IPS-20b (cell line): ENCODE measurements at regions not wholly inside any gene's neighbourhood (a gene's known extent, or its start where the extent isn't known, plus 50 kb on each side); places are given as distances from the start of the nearest gene placed in this dataset.

Experiments used
- H3K27ac ChIP-seq: one replicate; pipeline ENCODE4 v1.5.1; 2013; ENCODE audit warnings: low read length
- H3K27me3 ChIP-seq: 2 replicates; pipeline ENCODE4 v1.6.1; 2013; ENCODE audit warnings: mild to moderate bottlenecking, low read length, inconsistent platforms; ENCODE audit not compliant: insufficient read depth
- H3K36me3 ChIP-seq: 2 replicates; pipeline ENCODE4 v1.6.1; 2013; ENCODE audit warnings: low read depth, mild to moderate bottlenecking, inconsistent platforms, low read length, moderate library complexity; ENCODE audit not compliant: insufficient read depth
- H3K4me1 ChIP-seq: 2 replicates; pipeline ENCODE4 v1.6.1; 2013; ENCODE audit warnings: mild to moderate bottlenecking, control low read depth, inconsistent platforms, low read length, moderate library complexity; ENCODE audit not compliant: insufficient read depth
- H3K4me3 ChIP-seq: 2 replicates; pipeline ENCODE4 v1.5.1; 2013; ENCODE audit warnings: mild to moderate bottlenecking, low read length, inconsistent platforms
- H3K9ac ChIP-seq: 2 replicates; pipeline ENCODE4 v1.6.1; 2013; ENCODE audit warnings: low read depth, mild to moderate bottlenecking, inconsistent platforms, low read length, moderate library complexity
- H3K9me3 ChIP-seq: 2 replicates; pipeline ENCODE4 v1.6.1; 2013; ENCODE audit warnings: mild to moderate bottlenecking, low read depth, low read length, inconsistent platforms; ENCODE audit not compliant: insufficient read depth

DNA sequence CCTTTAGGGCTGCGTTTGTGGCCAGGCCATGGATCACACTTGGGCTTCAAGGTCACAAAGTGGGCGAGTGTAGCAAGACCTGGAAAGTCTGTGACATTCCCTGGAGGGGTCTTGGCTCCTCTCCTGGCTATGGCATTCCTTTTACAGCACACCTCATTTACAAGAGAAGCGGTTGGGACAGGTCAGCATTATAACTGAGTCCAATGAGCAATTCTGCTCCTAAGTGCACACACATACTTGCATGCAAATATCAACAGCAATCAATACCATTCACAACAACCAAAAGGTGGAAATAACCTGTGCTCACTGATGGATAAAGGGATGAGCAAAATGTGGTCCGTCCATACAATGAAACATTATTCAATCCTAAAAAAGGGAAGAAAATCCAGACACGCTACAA lies 298.2 kb downstream of the CTTN start:
- Histone ChIP-seq H3K9me3 (no peaks in the 10 kb centered on the region), H3K27ac (no peak overlapping the region), H3K4me1 (no peaks in the 10 kb centered on the region; the same call in 1 of the 2 replicates), H3K4me3 (no peak overlapping the region), H3K36me3 (no peaks in the 10 kb centered on the region), H3K9ac (no peak overlapping the region), H3K27me3 (no peaks in the 10 kb centered on the region)

DNA sequence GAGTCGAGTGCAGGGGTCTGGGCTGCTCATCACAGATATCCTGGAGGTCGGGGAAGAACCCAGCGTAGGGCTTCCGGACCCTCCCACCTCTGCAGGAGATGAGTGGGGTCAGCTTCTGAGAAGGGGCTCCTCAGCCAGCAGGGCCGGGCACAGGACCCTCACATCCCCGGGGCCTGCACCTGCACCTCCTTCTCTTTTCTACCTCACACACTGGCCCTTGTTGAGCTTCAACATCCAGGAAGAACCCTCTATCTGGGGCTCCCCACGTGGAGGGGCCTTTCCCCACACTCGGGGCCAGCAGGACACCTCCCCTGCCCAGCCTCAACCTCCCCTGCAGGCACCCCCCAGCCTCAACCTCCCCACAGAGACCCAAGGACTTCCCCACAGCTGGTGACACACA lies 299.4 kb downstream of the CTTN start:
- Histone ChIP-seq H3K9me3 (no peaks in the 10 kb centered on the region), H3K4me1 (no peaks in the 10 kb centered on the region; the same call in 1 of the 2 replicates), H3K36me3 (no peaks in the 10 kb centered on the region), H3K27ac (no peak overlapping the region), H3K27me3 (no peaks in the 10 kb centered on the region), H3K9ac (no peak overlapping the region), H3K4me3 (no peak overlapping the region)

DNA sequence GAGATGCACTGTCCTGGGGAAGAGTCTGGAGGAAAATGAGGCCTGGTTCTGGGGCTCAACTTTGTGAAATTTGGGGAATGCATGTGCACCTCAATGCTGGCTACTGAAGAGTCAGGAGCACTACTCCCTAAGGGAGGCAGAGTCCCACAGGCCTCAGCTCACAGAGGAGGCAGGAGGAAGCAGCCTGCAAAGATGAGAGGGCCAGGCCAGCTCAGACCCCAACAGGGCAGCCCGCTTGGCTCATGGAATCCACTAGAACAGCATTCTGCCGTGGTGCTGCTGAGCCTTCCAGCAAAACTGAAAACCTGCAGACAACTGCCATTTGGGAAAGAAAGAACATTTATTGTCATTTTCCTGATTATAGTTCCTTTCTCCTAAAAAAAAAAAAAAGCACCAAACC lies 300.5 kb downstream of the CTTN start:
- Histone ChIP-seq H3K27me3 (no peaks in the 10 kb centered on the region), H3K4me3 (no peak overlapping the region), H3K36me3 (no peaks in the 10 kb centered on the region), H3K9ac (no peak overlapping the region), H3K27ac (no peak overlapping the region), H3K9me3 (no peaks in the 10 kb centered on the region), H3K4me1 (no peaks in the 10 kb centered on the region; the same call in 1 of the 2 replicates)

DNA sequence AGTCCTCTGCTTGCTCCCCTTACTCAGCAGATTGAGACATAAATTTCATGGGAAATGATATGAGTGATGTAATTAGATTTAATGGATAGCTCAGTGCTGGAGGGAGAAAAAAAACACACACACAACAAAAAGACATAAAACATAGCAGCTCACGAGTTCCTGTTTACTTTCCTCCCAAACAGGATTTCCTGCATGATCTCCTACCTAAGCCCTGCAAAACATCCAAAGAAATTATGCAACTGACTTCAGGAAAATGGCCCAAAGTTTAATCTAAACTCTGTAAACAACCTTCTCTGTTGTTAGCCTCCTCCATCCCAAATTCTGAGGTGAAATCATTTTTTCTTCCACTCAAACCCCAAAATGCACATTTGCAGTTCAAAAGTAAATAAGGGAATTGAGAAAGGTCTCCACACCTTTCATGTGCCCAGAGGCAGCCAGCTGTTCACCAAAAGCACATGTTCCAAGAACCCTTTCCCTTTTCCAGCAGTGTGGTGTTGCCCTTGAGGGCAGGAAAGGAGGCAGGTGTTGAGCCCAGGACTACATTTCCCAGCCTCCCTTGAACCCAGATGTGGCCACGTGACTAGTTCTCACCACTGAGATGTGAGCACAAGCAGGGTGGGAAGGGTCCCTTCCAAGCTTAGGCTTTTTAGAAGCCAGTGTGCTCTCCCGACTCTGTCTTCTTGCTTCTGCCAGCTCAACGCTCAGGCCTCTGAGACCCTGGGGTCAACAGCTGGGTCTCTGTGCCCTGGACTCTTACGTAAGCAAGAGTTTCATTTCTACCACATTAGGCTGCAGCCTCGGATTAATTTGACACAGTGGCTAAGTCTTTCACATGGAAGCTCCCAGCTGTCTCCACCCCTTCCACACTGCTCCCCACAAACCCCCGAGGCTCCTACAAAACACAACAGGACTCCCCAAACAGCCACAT lies 301.2 kb downstream of the CTTN start:
- H3K36me3 ChIP-seq = no peaks in the 10 kb centered on the region
- no peaks in the 10 kb centered on the region; the same call in 1 of the 2 replicates for H3K4me1 ChIP-seq
- H3K27ac ChIP-seq = no peak overlapping the region
- no peaks in the 10 kb centered on the region for H3K9me3 ChIP-seq
- H3K27me3 ChIP-seq = no peaks in the 10 kb centered on the region
- no peak overlapping the region for H3K4me3 ChIP-seq
- H3K9ac ChIP-seq = no peak overlapping the region

DNA sequence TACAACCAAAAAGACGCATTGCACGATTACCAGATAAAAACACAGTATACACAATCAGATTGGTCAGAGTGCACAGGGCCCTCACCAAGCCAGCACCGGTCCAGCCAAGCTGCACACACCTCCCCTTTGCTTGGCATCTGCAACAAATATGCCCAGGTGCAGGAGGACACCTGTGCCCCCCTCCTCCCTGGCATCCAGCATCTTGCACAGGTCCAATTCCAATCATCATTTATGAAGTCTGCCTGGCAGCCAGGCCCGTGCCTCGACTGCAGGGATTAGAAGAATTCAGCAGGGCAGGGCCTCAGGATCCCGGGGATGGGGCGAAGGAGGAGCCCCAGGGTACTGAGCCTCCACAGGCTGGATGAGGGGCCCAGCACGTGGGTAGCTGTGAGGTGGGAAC lies 302.1 kb downstream of the CTTN start:
- Histone ChIP-seq H3K36me3 (no peaks in the 10 kb centered on the region), H3K27ac (no peak overlapping the region), H3K9ac (no peak overlapping the region), H3K4me3 (no peak overlapping the region), H3K27me3 (no peaks in the 10 kb centered on the region), H3K4me1 (no peaks in the 10 kb centered on the region; the same call in 1 of the 2 replicates), H3K9me3 (no peaks in the 10 kb centered on the region)

DNA sequence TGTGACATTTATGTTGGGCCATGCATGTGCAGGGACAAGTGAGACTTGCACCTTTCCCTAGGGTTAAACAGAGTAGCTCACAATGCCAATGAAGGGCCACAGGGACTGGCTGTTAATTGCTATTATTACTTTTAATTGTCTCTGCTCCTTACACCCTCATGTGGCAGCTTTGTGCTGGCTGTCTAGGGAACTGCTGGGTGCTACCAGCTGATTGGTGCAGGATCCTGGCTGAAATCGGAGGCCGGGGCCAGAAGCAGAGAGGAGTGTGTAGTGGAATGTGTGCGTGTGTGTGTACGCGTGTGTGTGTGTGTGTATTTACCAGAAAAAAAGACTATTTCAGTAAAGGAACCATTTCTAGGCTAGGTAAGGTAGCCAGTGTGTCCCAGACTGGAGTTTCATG lies 302.5 kb downstream of the CTTN start:
- Histone ChIP-seq H3K27me3 (no peaks in the 10 kb centered on the region), H3K4me3 (no peak overlapping the region), H3K36me3 (no peaks in the 10 kb centered on the region), H3K27ac (no peak overlapping the region), H3K9ac (no peak overlapping the region), H3K4me1 (no peaks in the 10 kb centered on the region; the same call in 1 of the 2 replicates), H3K9me3 (no peaks in the 10 kb centered on the region)

DNA sequence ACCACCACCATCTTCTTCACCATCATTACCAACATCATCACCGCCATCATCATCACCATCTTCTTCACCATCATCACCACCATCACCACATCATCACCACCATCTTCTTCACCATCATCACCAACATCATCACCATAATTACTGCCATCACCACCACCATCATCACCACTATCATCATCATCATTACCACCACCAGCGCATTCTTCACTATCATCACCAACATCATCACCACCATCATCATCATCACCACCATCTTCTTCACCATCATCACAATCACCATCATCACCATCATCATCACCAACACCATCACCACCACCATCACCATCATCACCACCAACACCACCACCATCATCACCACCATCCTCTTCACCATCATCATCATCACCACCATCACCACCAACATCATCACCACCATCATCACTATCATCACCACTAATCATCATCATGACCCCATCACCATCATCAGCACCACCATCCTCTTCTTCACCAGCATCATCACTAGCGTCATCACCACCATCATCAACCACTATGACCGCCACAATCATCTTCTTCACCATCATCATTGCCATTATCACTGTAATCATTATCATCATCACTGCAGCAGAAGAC lies 303.8 kb downstream of the CTTN start:
- H3K27ac ChIP-seq = no peak overlapping the region
- no peaks in the 10 kb centered on the region for H3K36me3 ChIP-seq
- no peaks in the 10 kb centered on the region for H3K27me3 ChIP-seq

DNA sequence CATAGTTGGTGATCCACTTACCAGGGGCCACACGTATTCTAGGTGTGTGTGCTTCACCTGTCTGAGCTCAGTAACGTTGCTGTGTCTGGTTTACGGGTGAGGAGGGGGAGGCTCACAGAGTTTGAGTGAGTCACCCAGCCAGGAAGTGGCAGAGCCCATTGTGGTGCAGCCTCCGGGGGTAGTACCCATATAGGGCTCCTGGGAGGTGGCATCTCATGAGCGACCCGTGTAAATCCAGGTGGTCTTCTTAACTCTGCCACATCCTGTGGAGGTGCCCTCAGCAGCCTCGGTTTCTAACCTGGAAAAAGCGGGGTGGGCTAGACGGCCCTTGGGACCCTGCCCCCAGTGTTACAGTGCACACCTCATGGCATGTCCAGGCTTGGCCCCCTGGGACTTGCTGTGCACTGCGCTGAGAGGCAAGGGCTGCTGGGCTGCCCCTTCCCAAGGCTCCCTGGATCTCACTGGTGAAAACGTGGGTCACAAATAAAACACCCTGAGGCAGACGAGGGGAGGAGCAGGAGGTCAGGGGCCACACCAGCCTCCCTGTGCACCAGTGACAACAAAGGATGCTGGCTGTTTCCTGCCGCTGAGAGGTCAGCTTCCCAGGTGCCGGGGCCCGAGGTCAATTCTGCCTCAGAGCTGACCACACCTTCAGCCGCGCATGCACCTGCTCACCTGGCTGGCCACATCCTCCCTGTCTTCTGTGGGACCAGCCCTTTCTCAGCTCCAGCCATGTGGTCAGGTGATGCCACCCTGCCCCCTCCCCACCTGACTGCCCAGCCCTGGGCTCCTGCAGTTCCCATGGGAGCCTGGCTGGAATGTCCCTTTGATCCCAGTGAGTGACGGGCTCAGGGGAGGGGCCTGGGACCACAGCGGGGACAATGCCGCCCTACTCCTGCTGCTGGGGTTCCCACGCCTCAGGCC lies 305.1 kb downstream of the CTTN start:
- H3K27ac ChIP-seq = no peak overlapping the region
- no peaks in the 10 kb centered on the region for H3K9me3 ChIP-seq
- no peaks in the 10 kb centered on the region for H3K4me1 ChIP-seq

More for the DNA sequence above, 303.8 kb downstream of the CTTN start:
- no peaks in the 10 kb centered on the region for H3K9me3 ChIP-seq
- no peak overlapping the region for H3K4me3 ChIP-seq
- H3K4me1 ChIP-seq = no peaks in the 10 kb centered on the region
- no peak overlapping the region for H3K9ac ChIP-seq

DNA sequence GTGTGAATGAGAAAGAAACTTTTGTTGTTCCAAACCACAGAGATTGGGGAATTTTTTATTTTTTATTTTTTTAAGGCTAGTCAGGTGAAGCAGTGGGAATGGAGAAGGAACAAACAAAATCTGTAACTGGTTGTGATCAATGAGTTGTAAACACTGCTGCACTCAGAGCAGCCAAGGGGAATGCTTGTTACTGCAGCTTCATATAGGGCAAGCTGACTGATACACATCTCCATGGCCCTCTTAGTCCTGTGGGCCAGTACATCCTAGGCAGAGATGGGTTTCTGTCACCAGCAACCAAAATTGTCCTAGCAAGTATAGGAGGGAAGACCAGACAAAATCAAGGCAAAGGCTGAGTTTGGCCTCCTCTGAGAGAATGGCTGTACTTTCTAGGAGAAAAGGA lies 306.8 kb downstream of the CTTN start:
- H3K36me3 ChIP-seq = no peaks in the 10 kb centered on the region
- H3K27me3 ChIP-seq = no peaks in the 10 kb centered on the region
- H3K4me3 ChIP-seq = no peak overlapping the region
- H3K4me1 ChIP-seq = no peaks in the 10 kb centered on the region
- no peaks in the 10 kb centered on the region for H3K9me3 ChIP-seq
- no peak overlapping the region for H3K9ac ChIP-seq
- H3K27ac ChIP-seq = no peak overlapping the region

More for the DNA sequence above, 305.1 kb downstream of the CTTN start:
- no peak overlapping the region for H3K9ac ChIP-seq
- H3K27me3 ChIP-seq = no peaks in the 10 kb centered on the region
- no peak overlapping the region for H3K4me3 ChIP-seq
- H3K36me3 ChIP-seq = no peaks in the 10 kb centered on the region

DNA sequence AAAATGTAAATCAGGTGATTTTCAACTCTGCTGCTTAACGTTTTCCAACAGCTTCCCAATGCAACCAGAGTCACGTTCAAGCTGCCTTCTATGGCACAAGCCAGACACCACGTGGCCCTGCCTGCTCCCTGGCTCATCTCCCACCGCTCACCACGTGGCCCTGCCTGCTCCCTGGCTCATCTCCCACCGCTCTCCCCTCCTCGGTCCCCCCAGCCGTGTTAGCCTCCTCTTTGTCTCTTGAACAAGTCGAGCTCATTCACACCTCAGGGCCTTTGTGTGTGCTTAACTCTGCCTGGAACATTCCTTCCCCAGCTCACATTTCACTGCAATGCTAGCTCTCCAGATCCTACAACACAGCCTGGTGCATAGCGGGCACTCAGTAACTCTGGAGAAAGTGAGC lies 307.6 kb downstream of the CTTN start:
- no peak overlapping the region for H3K27ac ChIP-seq
- H3K36me3 ChIP-seq = no peaks in the 10 kb centered on the region
- H3K4me3 ChIP-seq = no peak overlapping the region
- H3K9ac ChIP-seq = no peak overlapping the region
- H3K4me1 ChIP-seq = no peaks in the 10 kb centered on the region
- no peaks in the 10 kb centered on the region for H3K9me3 ChIP-seq
- no peaks in the 10 kb centered on the region for H3K27me3 ChIP-seq

DNA sequence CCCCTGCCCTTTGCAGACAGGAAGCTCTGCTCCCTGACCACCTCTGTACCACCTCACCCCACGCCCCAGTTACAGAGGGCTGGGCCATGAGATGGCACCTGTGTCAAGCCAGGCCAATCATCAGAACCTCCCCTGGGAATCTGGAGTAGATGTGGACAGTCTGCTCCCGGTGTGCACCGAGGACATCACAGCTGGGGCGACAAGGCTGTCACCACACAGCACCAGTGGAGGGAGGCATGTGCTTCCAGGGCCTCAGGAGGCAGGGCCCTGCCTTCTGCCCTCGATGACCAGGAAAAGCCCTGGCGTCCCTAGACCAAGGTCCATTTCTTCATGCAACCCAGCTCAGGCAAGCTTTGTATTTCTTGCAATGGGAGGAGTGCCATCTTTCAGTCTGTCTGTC lies 309.5 kb downstream of the CTTN start:
- no peak overlapping the region for H3K27ac ChIP-seq
- H3K36me3 ChIP-seq = no peaks in the 10 kb centered on the region
- no peaks in the 10 kb centered on the region for H3K27me3 ChIP-seq
- no peaks in the 10 kb centered on the region for H3K4me1 ChIP-seq
- H3K4me3 ChIP-seq = no peak overlapping the region
- H3K9ac ChIP-seq = no peak overlapping the region
- H3K9me3 ChIP-seq = no peaks in the 10 kb centered on the region
